Activated naive CD4-positive, alpha-beta T cell treated with anti-CD3 and anti-CD28 coated beads for 36 hours (primary cell): ENCODE measurements at regions not wholly inside any gene's neighbourhood (a gene's known extent, or its start where the extent isn't known, plus 50 kb on each side); places are given as distances from the start of the nearest gene placed in this dataset.
A peak's percentile ranks its signal among the peaks of the same experiment; 100 is the strongest.

Source experiments
- CTCF ChIA-PET: fragments of 350-600 bp; sonication (Branson Sonifier 250); formaldehyde crosslinking; loops from one replicate; lab custom pipeline; 2021; ENCODE audit warnings: antibody characterized with exemption; lab: Charles Lee
- DNase-seq: peaks from one replicate; pipeline ENCODE4 v3.0.0-alpha.2; 2020
- H3K27ac Mint-ChIP-seq: one replicate; pipeline ENCODE4 v1.8.0; 2021; ENCODE audit warnings: mild to moderate bottlenecking, mixed read lengths
- H3K27me3 Mint-ChIP-seq: one replicate; pipeline ENCODE4 v1.8.0; 2021; ENCODE audit warnings: low read depth, mixed read lengths
- H3K36me3 Mint-ChIP-seq: one replicate; pipeline ENCODE4 v1.8.0; 2021; ENCODE audit warnings: low read depth, mixed read lengths
- H3K4me1 Mint-ChIP-seq: one replicate; pipeline ENCODE4 v1.8.0; 2021; ENCODE audit warnings: low read depth, mixed read lengths
- H3K4me3 Mint-ChIP-seq: one replicate; pipeline ENCODE4 v1.8.0; 2021; ENCODE audit warnings: mild to moderate bottlenecking, moderate library complexity, mixed read lengths
- H3K9me3 Mint-ChIP-seq: one replicate; pipeline ENCODE4 v1.8.0; 2021; ENCODE audit warnings: mixed read lengths
- intact Hi-C: fragments of 100-400 bp; cut with micrococcal nuclease; formaldehyde crosslinking; loops from one replicate; pipeline ENCODE4 v1.15.1; 2023

DNA sequence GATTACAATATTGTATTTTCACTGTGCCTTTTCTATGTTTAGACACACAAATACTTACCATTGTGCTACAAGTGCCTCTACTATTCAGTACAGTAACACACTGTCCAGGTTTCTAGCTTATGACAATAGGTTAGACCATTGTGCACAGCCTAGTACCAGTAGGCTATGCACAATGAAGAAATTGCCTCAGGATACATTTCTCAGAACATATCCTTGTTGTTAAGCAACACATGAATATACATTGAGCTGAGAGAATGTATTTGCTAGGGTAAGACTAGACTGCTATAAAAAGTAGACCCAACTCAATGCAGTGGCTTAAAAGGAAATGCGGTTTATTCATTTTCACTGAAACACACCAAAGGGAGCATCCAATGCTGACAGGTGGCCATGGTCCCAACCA, 285.1 kb downstream of the HS3ST3A1 start:
- intact Hi-C loops: no loop called here
- H3K27ac Mint-ChIP-seq: no peak overlapping the region
- H3K4me3 Mint-ChIP-seq: no peak overlapping the region
- no peak for DNase-seq
- no peaks in the 10 kb centered on the region for H3K9me3 Mint-ChIP-seq
- H3K4me1 Mint-ChIP-seq: no peaks in the 10 kb centered on the region
- H3K27me3 Mint-ChIP-seq: peaks cover 2% of the 10 kb centered on the region
- CTCF ChIA-PET: no interaction called here
- no peaks in the 10 kb centered on the region for H3K36me3 Mint-ChIP-seq

GRCh38 chr17:13311306-13311705, 290.4 kb downstream of the HS3ST3A1 start:
- H3K36me3 Mint-ChIP-seq: no peaks in the 10 kb centered on the region
- H3K9me3 Mint-ChIP-seq: peaks cover 3% of the 10 kb centered on the region
- H3K27ac Mint-ChIP-seq: no peak overlapping the region
- H3K4me3 Mint-ChIP-seq: no peak overlapping the region
- peaks cover 11% of the 10 kb centered on the region for H3K27me3 Mint-ChIP-seq
- intact Hi-C loops: no loop called here
- no peaks in the 10 kb centered on the region for H3K4me1 Mint-ChIP-seq
- CTCF ChIA-PET: no interaction called here
- no peak for DNase-seq

GRCh38 chr17:13310858-13311257, 290.9 kb downstream of the HS3ST3A1 start:
- intact Hi-C loops: no loop called here
- CTCF ChIA-PET: no interaction called here
- H3K4me3 Mint-ChIP-seq: no peak overlapping the region
- H3K4me1 Mint-ChIP-seq: no peaks in the 10 kb centered on the region
- H3K27me3 Mint-ChIP-seq: peaks cover 11% of the 10 kb centered on the region
- peaks cover 3% of the 10 kb centered on the region for H3K9me3 Mint-ChIP-seq
- no peak overlapping the region for H3K27ac Mint-ChIP-seq
- no peak for DNase-seq
- no peaks in the 10 kb centered on the region for H3K36me3 Mint-ChIP-seq

DNA sequence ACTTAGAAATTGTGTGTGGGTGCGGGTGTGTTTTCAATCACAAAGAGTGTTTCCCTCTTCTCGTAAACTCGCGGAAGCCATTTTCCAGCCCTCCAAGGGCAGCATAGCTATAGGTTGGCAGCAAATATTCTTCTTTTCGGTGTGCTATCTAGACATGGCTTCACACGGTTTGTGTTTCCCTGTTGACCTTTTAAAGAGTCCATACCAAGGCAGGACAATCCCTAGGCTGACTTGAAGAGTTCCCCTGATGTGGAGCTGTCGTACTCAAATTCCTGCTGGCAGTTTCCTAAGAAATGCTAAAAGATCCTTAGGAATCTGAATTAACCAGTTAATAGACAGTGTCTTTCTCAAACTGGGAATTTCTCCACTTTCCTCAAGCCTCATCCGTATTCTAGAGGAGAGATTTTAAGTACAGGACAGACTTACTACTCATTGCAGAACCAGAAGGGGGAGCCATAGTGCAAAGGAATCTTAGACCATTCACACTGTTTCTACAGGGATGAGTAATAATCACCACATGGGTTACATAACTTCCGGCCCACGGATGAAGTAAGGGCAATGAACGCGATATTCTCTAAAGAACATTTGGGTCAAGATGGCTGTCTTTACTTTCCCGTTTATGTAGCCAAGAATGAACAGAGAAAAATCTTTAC, 288.6 kb upstream of the ELAC2 start:
- intact Hi-C loops: no loop called here
- Mint-ChIP-seq H3K27me3 (peaks cover 15% of the 10 kb centered on the region), H3K27ac (no peak overlapping the region), H3K4me1 (no peaks in the 10 kb centered on the region), H3K9me3 (peaks cover 3% of the 10 kb centered on the region), H3K36me3 (no peaks in the 10 kb centered on the region), H3K4me3 (no peak overlapping the region)
- DNase-seq: peak; percentile 29
- CTCF ChIA-PET: interaction anchor here (1.0 kb wide), 1 partner anchor 8 kb away, joined by 4 read pairs; no protein-coding TSS in a partner anchor

- Mint-ChIP-seq H3K4me3 (no peak overlapping the region), H3K36me3 (no peaks in the 10 kb centered on the region), H3K9me3 (peaks cover 3% of the 10 kb centered on the region), H3K4me1 (no peaks in the 10 kb centered on the region), H3K27me3 (peaks cover 4% of the 10 kb centered on the region), H3K27ac (no peak overlapping the region)
- DNase-seq: no peak
- CTCF ChIA-PET: no interaction called here
- intact Hi-C loops: no loop called here
Measured at GRCh38 chr17:13302983-13303382, 285.2 kb upstream of the ELAC2 start.

GRCh38 chr17:13302419-13302818, 284.6 kb upstream of the ELAC2 start:
- no peak for DNase-seq
- peaks cover 4% of the 10 kb centered on the region for H3K27me3 Mint-ChIP-seq
- no peak overlapping the region for H3K27ac Mint-ChIP-seq
- no peaks in the 10 kb centered on the region for H3K36me3 Mint-ChIP-seq
- CTCF ChIA-PET: no interaction called here
- no peaks in the 10 kb centered on the region for H3K4me1 Mint-ChIP-seq
- intact Hi-C loops: no loop called here
- H3K9me3 Mint-ChIP-seq: peaks cover 3% of the 10 kb centered on the region
- no peak overlapping the region for H3K4me3 Mint-ChIP-seq

DNA sequence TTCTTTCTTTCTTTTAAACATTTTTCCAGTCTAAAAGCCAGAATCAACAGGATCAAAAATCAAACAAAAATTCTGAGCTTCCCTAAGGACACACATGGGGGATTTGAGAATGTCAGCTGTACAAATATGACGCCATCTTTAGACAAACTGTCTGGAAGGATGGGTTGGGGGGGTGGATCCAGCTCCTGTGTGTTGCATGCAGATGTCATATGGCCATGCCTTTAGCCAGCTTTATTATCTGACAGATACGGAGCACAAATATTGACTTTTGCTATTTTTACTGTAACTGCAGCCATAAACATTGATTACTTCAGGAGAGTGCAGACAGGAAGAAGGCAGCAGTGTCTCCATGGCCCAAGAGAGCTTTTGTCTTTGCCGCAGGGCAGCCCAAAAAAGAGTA, 279.4 kb upstream of the ELAC2 start:
- no peak overlapping the region for H3K27ac Mint-ChIP-seq
- intact Hi-C loops: no loop called here
- H3K4me3 Mint-ChIP-seq: no peak overlapping the region
- no peaks in the 10 kb centered on the region for H3K36me3 Mint-ChIP-seq
- no peaks in the 10 kb centered on the region for H3K4me1 Mint-ChIP-seq
- no peaks in the 10 kb centered on the region for H3K9me3 Mint-ChIP-seq
- H3K27me3 Mint-ChIP-seq: no peaks in the 10 kb centered on the region
- DNase-seq: no peak
- CTCF ChIA-PET: no interaction called here

DNA sequence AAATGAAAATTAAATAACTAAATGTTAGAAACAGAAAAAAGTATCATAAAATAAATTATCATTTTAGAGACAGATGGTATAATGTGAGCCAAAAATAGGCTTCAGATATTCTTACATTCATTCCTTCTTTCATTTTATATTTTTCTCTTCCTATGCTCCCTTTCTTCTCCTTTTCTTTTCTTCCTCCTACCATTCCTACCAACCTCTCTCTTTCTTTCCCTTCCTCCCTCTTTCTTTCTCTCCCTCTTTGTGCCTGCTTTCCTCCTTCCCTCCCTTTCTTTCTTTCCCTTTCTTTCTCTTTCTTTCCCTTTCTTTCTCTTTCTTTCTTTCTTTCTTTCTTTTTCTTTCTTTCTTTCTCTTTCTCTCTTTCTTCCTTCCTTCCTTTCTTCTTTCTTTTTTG, 275.6 kb upstream of the ELAC2 start:
- no peak overlapping the region for H3K27ac Mint-ChIP-seq
- H3K36me3 Mint-ChIP-seq: no peaks in the 10 kb centered on the region
- no peak for DNase-seq
- CTCF ChIA-PET: no interaction called here
- H3K4me3 Mint-ChIP-seq: no peak overlapping the region
- intact Hi-C loops: no loop called here
- H3K27me3 Mint-ChIP-seq: no peaks in the 10 kb centered on the region
- no peaks in the 10 kb centered on the region for H3K4me1 Mint-ChIP-seq
- no peaks in the 10 kb centered on the region for H3K9me3 Mint-ChIP-seq

GRCh38 chr17:13292291-13292690, 274.5 kb upstream of the ELAC2 start:
- intact Hi-C loops: no loop called here
- Mint-ChIP-seq H3K27ac (no peak overlapping the region), H3K4me1 (no peaks in the 10 kb centered on the region), H3K36me3 (no peaks in the 10 kb centered on the region), H3K4me3 (no peak overlapping the region), H3K9me3 (no peaks in the 10 kb centered on the region), H3K27me3 (no peaks in the 10 kb centered on the region)
- DNase-seq: no peak
- CTCF ChIA-PET: no interaction called here

GRCh38 chr17:13288248-13288647, 270.4 kb upstream of the ELAC2 start:
- no peaks in the 10 kb centered on the region for H3K9me3 Mint-ChIP-seq
- H3K27ac Mint-ChIP-seq: no peak overlapping the region
- H3K4me1 Mint-ChIP-seq: no peaks in the 10 kb centered on the region
- no peaks in the 10 kb centered on the region for H3K36me3 Mint-ChIP-seq
- no peaks in the 10 kb centered on the region for H3K27me3 Mint-ChIP-seq
- DNase-seq: no peak
- H3K4me3 Mint-ChIP-seq: no peak overlapping the region
- intact Hi-C loops: no loop called here
- CTCF ChIA-PET: interaction anchor here (0.6 kb wide), 1 partner anchor 105 kb away, joined by 3 read pairs; no protein-coding TSS in a partner anchor

DNA sequence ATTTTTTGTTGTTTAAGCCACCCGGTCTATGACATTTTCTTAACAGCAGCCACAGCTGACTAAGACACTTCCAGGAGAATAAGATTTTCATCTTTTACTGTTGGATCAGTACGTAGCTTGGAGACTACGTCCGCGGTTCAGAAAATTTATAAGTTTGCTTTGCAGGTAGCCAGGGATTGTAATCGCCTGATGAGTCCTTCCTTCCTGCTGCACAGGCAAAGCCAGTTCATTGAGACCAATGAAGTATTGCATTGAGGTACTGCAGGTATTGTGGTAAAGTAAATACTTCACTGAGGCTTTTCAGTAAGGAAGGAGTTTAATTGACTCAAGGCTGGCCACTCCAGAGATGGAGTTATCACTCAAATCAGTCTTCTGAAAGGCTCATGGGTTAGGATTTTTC, 269.4 kb upstream of the ELAC2 start:
- H3K27me3 Mint-ChIP-seq: no peaks in the 10 kb centered on the region
- CTCF ChIA-PET: no interaction called here
- no peaks in the 10 kb centered on the region for H3K9me3 Mint-ChIP-seq
- no peaks in the 10 kb centered on the region for H3K4me1 Mint-ChIP-seq
- no peaks in the 10 kb centered on the region for H3K36me3 Mint-ChIP-seq
- intact Hi-C loops: no loop called here
- H3K4me3 Mint-ChIP-seq: no peak overlapping the region
- no peak overlapping the region for H3K27ac Mint-ChIP-seq
- no peak for DNase-seq

DNA sequence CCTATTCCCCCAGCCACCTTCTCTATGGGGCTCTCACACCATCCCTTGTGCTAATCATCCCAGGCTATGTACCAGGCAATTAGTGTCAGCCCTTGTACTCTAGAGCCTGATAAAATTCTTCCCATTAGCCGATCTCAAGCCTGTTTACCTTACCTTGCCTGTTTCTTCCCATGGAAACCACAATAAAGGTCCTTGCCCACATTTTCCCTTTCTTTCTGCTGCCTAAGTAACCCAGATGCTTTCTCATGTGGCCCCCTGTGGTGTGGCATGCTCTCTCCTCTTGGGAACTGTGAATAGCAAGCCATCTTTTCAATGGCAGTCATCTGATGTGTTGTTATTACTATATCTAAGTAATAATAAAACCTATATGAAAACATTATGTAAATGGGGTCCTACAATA, 265.8 kb upstream of the ELAC2 start:
- no peaks in the 10 kb centered on the region for H3K36me3 Mint-ChIP-seq
- H3K9me3 Mint-ChIP-seq: no peaks in the 10 kb centered on the region
- CTCF ChIA-PET: no interaction called here
- intact Hi-C loops: no loop called here
- no peak for DNase-seq
- no peak overlapping the region for H3K4me3 Mint-ChIP-seq
- no peaks in the 10 kb centered on the region for H3K27me3 Mint-ChIP-seq
- H3K4me1 Mint-ChIP-seq: no peaks in the 10 kb centered on the region
- H3K27ac Mint-ChIP-seq: no peak overlapping the region

DNA sequence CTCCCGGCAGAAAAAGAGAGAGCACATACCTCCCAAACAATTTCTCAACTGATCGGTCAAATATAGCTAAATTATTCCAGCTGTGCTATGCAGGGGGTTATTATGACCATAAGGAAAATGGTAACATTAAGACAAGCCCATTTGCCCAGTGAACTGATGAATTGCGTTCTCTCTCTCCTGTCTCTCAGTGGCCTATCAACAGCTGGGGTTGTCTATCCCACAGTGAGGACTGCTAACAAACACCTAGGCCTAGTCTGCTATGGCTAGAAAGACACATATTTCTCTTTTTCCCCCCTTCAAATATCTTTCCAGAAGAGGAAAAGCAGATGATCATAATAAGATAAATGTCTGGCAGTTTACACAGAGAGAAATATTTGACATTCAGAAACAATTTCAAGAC, 263.8 kb upstream of the ELAC2 start:
- no peak for DNase-seq
- intact Hi-C loops: no loop called here
- Mint-ChIP-seq H3K27ac (no peak overlapping the region), H3K36me3 (no peaks in the 10 kb centered on the region), H3K4me1 (no peaks in the 10 kb centered on the region), H3K4me3 (no peak overlapping the region), H3K27me3 (no peaks in the 10 kb centered on the region), H3K9me3 (no peaks in the 10 kb centered on the region)
- CTCF ChIA-PET: no interaction called here
